Spinal cord (tissue), 9 donors: ENCODE measurements at regions not wholly inside any gene's neighbourhood (a gene's known extent, or its start where the extent isn't known, plus 50 kb on each side); places are given as distances from the start of the nearest gene placed in this dataset.

Experiments
- DNase-seq, 6 donors: peaks; one replicate each; pipeline versions ENCODE4 v3.0.0 to v3.0.0-alpha.2; 2013 to 2015; ENCODE audit warnings: low spot score in 6 of 6, low read depth in 4 of 6
- H3K27ac ChIP-seq: one replicate; pipeline ENCODE4 v1.5.1; 2013; ENCODE audit warnings: low read depth, low read length, control low read depth
- H3K27me3 ChIP-seq: one replicate; pipeline ENCODE4 v1.6.1; 2013; ENCODE audit warnings: low read length; ENCODE audit not compliant: control insufficient read depth, insufficient read depth
- H3K36me3 ChIP-seq: one replicate; pipeline ENCODE4 v1.6.1; 2013; ENCODE audit warnings: low read length; ENCODE audit not compliant: control insufficient read depth, insufficient read depth
- H3K4me1 ChIP-seq: one replicate; pipeline ENCODE4 v1.6.1; 2013; ENCODE audit warnings: low read length; ENCODE audit not compliant: control insufficient read depth, insufficient read depth
- H3K4me3 ChIP-seq: one replicate; pipeline ENCODE4 v1.5.1; 2013; ENCODE audit warnings: low read depth, low read length, control low read depth
- H3K9me3 ChIP-seq: one replicate; pipeline ENCODE4 v1.6.1; 2013; ENCODE audit warnings: low read length; ENCODE audit not compliant: control insufficient read depth, insufficient read depth
- WGBS: methylation state at CpG from one replicate; pipeline ENCODE4 v1.1.5; 2013; ENCODE audit warnings: missing lambda C conversion rate; ENCODE audit not compliant: insufficient coverage; 5-methylcytosine and 5-hydroxymethylcytosine counted together
- donor health status: healthy.

DNA sequence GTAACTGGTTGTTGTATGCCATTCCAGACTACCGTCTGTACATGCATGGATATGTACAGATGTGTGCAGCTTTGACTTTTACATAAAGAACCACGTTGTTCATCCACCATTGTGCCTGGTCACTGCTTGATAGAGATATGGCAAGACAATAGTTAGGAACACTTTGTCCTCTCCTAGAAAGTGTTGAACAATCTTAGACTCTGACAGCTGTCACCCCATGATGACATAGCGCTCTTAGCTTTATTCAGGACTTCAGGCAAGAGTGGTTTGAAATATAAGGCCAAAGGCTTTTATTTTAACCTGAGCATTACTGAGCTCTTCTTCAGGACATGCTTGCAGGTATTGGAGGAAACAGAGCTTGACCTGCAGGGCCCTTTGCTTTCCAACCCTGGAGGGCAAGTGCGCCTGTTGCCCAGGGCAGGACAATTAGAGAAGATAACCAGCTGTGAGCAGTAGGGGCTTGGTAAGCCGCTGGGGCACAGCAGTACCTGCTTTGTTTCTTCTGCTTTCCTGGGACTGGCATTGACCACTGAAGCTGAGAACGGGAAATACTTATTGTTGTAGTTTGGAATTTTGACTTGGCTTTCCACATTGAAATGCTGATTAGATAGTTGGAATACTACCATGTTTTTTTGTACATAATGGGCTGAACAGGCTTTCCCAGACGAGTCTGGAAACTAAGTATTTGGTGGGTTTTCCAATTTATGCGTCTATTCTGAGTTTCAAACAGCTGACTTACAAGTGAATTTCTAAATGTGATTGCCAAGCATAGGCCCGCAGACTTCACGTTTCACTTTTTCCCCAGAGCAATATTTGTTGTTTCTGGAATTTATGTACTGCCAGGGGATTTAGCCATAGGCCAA lies 51.1 kb downstream of the GARRE1 start:
- Histone ChIP-seq H3K27me3 (no peaks in the 10 kb centered on the region), H3K27ac (no peak overlapping the region), H3K4me3 (no peak overlapping the region), H3K4me1 (peaks cover 6% of the 10 kb centered on the region), H3K36me3 (peaks cover 10% of the 10 kb centered on the region), H3K9me3 (no peaks in the 10 kb centered on the region)
- peak in 1 of 6 donors; percentile 56 for DNase-seq
- WGBS = 46% methylated on average over 5 of the region's 10 CpGs

DNA sequence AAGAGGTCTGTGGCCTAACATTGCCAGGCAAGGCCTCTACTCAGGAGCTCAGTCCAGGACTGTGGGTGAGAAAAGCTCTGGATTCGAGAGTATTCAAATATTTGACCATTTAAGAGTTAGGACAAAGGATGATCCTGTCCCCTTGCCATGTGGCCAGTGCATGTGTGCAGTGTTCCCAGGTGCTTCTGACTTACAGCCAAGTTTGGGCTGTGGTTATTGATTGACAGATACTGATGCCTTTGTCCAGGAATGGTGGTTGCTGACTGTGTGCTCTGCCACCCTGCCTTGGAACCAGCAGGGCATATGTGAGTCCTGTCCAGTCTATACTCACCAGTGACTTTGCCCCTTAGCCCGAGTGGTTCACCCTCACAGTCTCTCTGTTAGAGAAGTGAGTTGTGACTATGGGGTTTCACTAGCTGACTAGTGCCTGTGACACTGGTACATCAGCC lies 51.9 kb downstream of the GARRE1 start:
- DNase-seq = no peak
- no peak overlapping the region for H3K27ac ChIP-seq
- no peaks in the 10 kb centered on the region for H3K27me3 ChIP-seq
- peaks cover 9% of the 10 kb centered on the region for H3K4me1 ChIP-seq
- H3K9me3 ChIP-seq = no peaks in the 10 kb centered on the region
- whole genome bisulfite sequencing = 80% methylated on average over 1 of the region's 2 CpGs
- peaks cover 6% of the 10 kb centered on the region for H3K36me3 ChIP-seq
- no peak overlapping the region for H3K4me3 ChIP-seq

DNA sequence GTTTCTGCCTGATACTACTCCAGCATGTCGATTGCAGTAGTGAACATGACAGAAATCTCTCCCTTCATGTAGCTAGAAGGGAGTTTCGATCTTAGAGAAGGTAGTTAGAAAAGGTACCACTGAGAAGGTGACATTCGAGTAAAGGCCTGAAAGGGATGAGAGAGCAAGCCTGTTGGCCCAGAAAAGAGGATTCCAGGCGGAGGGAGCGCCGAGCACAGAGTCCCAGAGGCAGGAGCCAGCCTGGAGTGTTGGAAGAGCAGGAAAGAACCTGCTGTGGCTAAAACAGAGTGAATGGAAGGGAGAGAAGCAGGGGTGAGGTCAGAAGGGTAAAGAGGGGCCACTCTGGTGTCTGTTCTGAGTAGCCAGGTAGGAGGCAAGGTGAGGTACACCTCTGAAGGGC lies 52.5 kb downstream of the GARRE1 start:
- no peak for DNase-seq
- Histone ChIP-seq H3K4me3 (no peak overlapping the region), H3K27me3 (no peaks in the 10 kb centered on the region), H3K27ac (no peak overlapping the region), H3K4me1 (peaks cover 9% of the 10 kb centered on the region), H3K36me3 (peaks cover 6% of the 10 kb centered on the region), H3K9me3 (no peaks in the 10 kb centered on the region)
- WGBS = 94% methylated on average over 5 of the region's 6 CpGs

DNA sequence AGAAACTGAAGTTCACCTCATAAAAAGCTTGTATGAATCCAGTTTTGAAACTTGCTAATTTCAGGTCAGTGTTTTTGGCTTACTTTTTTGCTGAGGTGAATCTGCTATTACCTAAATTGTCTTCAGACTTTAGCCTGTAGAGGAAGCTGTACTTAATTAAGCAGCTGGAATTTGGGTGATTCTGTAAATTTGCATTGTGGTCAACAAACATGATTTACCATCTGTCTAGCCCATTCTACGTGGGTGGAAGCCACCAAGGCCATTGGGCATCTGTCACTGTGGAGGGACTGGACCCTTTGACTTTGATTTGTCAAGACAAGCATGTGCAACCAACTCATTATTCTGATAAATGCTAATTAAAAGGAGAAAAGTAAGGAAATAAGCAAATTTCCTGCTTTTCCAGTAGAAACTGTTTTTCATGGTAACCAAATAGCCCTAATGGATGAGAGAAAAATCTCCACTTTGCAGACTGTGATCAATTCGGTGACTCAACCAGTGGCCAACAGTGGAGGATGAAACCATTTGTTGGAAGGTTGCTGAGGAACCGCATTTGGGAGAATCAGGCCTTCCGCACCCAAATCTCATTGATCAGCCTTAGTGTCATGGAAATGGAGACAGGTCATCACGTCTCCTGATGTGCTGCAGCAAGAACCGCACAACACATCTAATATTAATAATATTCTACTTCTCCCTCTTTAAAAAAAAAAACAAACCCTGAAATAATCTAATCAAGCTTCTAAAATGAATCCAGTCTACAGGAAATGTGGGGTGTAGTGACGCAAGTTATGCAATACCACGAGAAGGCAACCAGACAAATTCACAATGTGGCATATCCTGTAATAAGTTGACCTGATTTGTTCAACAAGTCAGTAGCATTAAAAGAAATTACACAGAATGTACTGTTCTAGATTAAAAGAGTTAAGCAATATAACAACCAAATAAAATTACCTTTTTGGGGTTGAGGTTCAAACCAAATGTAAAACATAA lies 54.3 kb downstream of the GARRE1 start:
- Histone ChIP-seq H3K27me3 (no peaks in the 10 kb centered on the region), H3K9me3 (no peaks in the 10 kb centered on the region), H3K27ac (no peak overlapping the region), H3K4me3 (no peak overlapping the region), H3K4me1 (peaks cover 9% of the 10 kb centered on the region), H3K36me3 (peaks cover under 1% of the 10 kb centered on the region)
- no peak for DNase-seq
- WGBS = 100% methylated on average over 4 of the region's 8 CpGs

DNA sequence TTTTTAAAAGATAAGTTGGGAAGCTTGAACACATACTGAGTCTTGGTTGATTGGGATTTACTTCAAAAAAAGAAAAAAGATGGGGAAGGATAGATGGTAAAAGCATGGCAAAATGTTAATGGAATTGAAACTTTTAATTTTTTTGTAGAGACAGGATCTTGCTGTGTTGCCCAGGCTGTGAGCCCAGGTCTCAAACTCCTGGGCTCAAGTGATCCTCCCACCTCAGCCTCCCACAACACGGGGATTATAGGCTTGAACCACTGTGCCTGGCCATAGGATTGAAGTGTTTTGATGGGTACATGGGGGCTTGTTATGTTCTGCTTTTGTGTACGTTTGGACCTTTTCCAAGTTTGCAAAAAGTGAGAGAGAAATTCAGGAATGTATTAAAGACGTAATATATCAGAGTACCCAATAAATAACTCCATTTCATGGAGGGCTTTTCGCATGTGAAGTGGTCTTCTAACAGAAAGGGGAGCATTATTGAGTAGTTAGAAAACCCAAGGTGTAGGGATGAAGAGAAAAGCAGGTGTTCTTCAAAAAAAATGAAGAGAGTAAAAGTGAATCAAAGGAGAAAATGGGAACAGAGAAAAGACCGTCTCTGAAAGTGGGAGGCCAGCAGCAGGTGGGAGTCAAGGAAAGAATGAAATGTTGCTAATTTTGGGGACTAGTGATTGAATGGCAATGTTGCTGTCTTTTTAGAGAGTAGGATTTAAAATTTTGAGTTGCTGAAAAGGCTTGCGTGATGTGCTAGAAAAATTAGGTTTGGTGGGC lies 55.2 kb downstream of the GARRE1 start:
- Histone ChIP-seq H3K4me3 (no peak overlapping the region), H3K27me3 (no peaks in the 10 kb centered on the region), H3K36me3 (no peaks in the 10 kb centered on the region), H3K4me1 (peaks cover 9% of the 10 kb centered on the region), H3K9me3 (no peaks in the 10 kb centered on the region), H3K27ac (no peak overlapping the region)
- WGBS = 75% methylated on average over 2 of the region's 6 CpGs
- no peak for DNase-seq

DNA sequence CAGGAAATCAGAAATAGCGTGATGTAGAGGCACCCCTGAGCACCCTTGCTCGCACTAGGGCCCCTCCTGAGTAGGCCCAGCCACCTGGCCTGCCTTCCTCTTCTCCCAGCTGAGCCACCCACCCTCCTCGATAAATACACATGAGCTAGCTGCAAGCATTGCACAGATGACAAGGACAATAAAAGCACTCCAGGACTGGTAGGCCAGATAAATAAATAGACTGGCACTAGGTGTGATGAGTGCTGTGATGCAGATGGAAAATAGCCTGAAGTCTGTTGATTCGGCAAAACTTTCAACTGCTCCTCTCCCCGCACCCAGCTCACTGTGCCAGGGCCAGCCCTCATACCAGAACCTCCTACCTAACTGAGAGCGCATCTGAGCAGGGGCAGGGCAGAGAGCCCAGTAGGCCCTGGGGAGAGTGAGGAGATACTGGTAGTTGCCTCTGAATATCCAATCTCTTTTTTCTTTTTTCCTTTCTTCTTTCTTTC lies 54.5 kb upstream of the GPI start:
- peaks cover 7% of the 10 kb centered on the region for H3K4me1 ChIP-seq
- H3K36me3 ChIP-seq = no peaks in the 10 kb centered on the region
- DNase-seq = peak in 1 of 6 donors; percentile 30
- no peaks in the 10 kb centered on the region for H3K27me3 ChIP-seq
- WGBS = 84% methylated on average over 2 of the region's 6 CpGs
- H3K9me3 ChIP-seq = no peaks in the 10 kb centered on the region
- no peak overlapping the region for H3K27ac ChIP-seq
- no peak overlapping the region for H3K4me3 ChIP-seq

DNA sequence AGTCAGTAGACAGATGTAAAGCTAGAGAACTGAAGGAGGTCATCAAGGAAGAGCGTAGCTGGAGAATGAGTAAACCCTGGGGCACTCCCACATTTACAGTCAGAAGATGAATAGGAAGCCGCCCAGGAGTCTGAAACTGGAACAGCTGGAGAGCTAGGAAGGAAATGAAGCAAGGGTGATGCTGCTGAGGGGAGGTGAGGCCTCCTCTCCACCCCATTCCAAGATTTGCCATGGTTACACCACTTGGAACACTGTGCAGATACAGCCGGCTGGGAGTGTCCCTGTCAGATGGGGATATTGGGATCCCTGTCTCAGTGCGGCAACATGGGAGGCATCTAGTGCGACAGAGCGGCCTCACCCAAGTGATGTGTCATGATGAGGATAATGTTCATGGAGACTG lies 51.8 kb upstream of the GPI start:
- Histone ChIP-seq H3K4me1 (peaks cover 6% of the 10 kb centered on the region), H3K36me3 (no peaks in the 10 kb centered on the region), H3K4me3 (no peak overlapping the region), H3K27me3 (no peaks in the 10 kb centered on the region), H3K9me3 (no peaks in the 10 kb centered on the region), H3K27ac (no peak overlapping the region)
- 84% methylated on average over 5 of the region's 6 CpGs for WGBS
- no peak for DNase-seq

DNA sequence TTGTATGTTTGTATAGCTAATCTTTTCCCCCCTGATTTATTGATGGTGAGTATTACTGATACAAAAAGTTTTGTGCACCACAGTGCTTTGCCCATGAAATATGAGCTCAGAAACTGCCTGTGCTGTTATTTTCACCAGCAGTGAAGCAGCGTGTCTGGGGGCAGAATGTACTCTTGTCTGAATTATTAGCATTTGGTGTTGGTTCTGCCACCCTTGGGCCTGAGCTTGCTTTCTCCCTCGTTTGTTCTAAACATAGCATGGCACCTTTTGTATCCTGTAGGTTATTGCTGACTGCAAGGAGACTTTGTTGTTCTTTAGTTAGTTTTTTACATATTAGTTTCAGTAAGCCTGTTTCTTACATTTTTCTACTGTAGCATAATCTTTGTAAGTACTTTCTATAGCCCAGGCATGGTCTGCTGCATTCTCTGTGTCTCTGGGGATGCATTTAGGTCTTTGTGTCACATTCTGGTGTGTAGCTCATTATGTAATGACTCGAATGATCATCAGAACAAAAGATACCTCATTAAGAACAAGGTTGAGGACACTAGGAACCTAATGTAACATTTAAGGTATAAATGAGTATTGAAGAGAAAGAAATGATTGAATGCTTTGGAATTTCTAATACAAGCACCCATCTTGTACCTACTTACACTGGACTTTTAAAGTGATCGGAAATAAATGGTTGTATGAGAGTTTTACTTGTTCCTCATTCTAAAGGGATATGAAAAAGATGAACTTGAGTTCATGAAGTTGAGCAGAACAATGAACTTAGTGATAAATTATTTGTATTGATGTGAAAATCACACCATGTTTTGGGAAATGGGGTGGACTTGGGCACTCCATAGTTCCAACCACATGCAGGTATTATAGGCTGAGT lies 50.3 kb upstream of the GPI start:
- H3K27me3 ChIP-seq = no peaks in the 10 kb centered on the region
- H3K36me3 ChIP-seq = no peaks in the 10 kb centered on the region
- WGBS = 83% methylated on average over 1 of the region's 4 CpGs
- H3K9me3 ChIP-seq = no peaks in the 10 kb centered on the region
- H3K27ac ChIP-seq = no peak overlapping the region
- no peak overlapping the region for H3K4me3 ChIP-seq
- peaks cover 6% of the 10 kb centered on the region for H3K4me1 ChIP-seq
- DNase-seq = no peak
